ENCODE measurements at regions not wholly inside any gene's neighbourhood (a gene's known extent, or its start where the extent isn't known, plus 50 kb on each side); places are given as distances from the start of the nearest gene placed in this dataset.

DNA sequence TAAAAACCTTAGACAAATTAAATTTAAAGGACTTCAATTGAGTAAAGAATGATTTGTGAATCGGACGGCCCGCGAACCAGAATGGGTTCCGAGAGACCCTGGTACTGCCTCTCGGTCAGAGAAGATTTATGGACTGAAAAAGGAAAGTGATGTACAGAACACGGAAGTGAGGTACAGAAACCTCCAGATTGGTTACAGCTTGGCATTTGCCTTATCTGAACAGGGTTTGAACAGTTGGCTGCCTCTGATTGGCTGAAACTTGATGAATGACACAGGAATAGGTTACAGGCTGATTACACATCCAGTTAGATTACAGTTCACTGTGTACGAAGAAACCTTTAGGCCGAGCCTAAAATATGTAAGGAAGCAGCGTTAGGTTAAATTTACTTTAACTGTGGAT, 156.5 kb upstream of the EGFLAM start (continued):
- TF ChIP-seq, protein P1, sequence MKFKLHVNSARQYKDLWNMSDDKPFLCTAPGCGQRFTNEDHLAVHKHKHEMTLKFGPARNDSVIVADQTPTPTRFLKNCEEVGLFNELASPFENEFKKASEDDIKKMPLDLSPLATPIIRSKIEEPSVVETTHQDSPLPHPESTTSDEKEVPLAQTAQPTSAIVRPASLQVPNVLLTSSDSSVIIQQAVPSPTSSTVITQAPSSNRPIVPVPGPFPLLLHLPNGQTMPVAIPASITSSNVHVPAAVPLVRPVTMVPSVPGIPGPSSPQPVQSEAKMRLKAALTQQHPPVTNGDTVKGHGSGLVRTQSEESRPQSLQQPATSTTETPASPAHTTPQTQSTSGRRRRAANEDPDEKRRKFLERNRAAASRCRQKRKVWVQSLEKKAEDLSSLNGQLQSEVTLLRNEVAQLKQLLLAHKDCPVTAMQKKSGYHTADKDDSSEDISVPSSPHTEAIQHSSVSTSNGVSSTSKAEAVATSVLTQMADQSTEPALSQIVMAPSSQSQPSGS (tag by site-specific recombination; IDR thresholded peaks at IDR 0.05; ENCODE audit: low read depth) = no peak
- TF ChIP-seq GFI1B (tag by site-specific recombination; IDR thresholded peaks at IDR 0.05) (no peak), ZNF311 (tag by site-specific recombination; IDR thresholded peaks at IDR 0.05; ENCODE audit: borderline replicate concordance) (no peak), ZNF777 (tag by site-specific recombination; IDR thresholded peaks at IDR 0.05; ENCODE audit: borderline replicate concordance) (no peak), ZNF843 (tag by site-specific recombination; IDR thresholded peaks at IDR 0.05) (no peak), ZNF514 (tag by site-specific recombination; IDR thresholded peaks at IDR 0.05) (no peak), IKZF3 (tag by site-specific recombination; IDR thresholded peaks at IDR 0.05) (no peak), ZNF169 (tag by site-specific recombination; IDR thresholded peaks at IDR 0.05) (no peak)
- TF ChIP-seq, protein P2, sequence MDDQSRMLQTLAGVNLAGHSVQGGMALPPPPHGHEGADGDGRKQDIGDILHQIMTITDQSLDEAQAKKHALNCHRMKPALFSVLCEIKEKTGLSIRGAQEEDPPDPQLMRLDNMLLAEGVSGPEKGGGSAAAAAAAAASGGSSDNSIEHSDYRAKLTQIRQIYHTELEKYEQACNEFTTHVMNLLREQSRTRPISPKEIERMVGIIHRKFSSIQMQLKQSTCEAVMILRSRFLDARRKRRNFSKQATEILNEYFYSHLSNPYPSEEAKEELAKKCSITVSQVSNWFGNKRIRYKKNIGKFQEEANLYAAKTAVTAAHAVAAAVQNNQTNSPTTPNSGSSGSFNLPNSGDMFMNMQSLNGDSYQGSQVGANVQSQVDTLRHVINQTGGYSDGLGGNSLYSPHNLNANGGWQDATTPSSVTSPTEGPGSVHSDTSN (CRISPR knock-in tag; IDR thresholded peaks at IDR 0.05) = no peak

DNA sequence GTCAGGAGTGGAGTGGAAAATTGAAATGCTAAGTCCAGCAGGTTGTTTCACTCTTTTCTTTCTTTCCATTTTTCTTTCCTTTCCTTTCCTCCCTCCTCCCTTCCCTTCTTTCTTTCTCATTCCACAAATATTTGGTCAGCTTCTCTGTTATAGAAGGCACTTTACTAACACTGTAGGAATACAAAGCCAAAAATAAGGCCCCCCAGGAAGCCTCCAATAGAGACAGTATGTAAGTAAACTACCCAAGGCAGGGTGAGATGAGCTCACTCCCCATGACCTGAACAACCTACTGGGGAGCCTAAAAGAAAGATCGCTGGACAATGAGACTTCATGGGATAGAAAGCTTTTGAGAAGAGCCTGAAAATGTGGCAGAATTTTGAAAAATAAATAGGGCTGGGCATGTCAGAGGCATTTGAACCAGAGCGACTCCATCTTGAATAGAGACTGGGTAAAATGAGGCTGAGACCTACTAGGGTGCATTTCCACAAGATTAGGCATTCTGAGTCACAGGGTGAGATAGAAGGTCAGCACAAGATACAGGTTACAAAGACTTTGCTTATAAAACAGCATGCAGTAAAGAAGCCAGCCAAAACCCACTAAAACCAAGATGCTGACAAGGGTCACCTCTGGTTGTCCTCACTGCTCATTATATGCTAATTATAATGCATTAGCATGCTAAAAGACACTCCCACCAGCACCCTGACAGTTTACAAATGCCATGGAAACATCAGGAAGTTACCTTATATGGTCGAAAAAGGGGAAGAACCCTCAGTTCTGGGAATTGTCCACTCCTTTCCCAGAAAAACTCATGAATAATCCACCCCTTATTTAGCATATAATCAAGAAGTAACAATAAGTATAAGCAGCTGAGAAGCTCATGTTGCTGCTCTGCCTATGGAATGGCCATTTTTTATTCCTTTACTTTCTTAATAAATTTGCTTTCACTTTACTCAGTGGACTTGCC, 158.9 kb upstream of the EGFLAM start:
- POLR2A ChIA-PET = no interaction called here
- H3K4me1 ChIP-seq (ENCODE audit: control insufficient read depth, insufficient read depth, low read length) = no peaks in the 10 kb centered on the region
- CTCF ChIA-PET = no interaction called here
- H3K4me3 ChIP-seq (ENCODE audit: low read depth, low read length) = no peak overlapping the region
- no peak overlapping the region for H3K27ac ChIP-seq (ENCODE audit: extremely low read depth, low read depth, low read length)
- TF ChIP-seq, protein P3, sequence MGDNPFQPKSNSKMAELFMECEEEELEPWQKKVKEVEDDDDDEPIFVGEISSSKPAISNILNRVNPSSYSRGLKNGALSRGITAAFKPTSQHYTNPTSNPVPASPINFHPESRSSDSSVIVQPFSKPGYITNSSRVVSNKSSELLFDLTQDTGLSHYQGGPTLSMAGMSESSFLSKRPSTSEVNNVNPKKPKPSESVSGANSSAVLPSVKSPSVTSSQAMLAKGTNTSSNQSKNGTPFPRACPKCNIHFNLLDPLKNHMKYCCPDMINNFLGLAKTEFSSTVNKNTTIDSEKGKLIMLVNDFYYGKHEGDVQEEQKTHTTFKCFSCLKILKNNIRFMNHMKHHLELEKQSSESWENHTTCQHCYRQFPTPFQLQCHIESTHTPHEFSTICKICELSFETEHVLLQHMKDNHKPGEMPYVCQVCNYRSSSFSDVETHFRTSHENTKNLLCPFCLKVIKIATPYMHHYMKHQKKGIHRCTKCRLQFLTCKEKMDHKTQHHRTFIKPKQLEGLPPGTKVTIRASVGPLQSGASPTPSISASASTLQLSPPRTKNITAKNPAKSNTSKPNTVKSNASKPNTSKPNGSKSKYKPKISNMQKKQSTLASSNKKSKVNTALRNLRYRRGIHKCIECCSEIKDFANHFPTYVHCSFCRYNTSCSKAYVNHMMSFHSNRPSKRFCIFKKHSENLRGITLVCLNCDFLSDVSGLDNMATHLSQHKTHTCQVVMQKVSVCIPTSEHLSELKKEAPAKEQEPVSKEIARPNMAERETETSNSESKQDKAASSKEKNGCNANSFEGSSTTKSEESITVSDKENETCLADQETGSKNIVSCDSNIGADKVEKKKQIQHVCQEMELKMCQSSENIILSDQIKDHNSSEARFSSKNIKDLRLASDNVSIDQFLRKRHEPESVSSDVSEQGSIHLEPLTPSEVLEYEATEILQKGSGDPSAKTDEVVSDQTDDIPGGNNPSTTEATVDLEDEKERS (tag by site-specific recombination; IDR thresholded peaks at IDR 0.05) = no peak
- TF ChIP-seq EGR2 (tag by site-specific recombination; IDR thresholded peaks at IDR 0.05; ENCODE audit: low read depth) = no peak
- TF ChIP-seq ZNF830 (tag by site-specific recombination; IDR thresholded peaks at IDR 0.05; ENCODE audit: low read depth) = no peak
- no peak for TF ChIP-seq ZNF792 (tag by site-specific recombination; IDR thresholded peaks at IDR 0.05)
- no peak for TF ChIP-seq ZNF670 (tag by site-specific recombination; IDR thresholded peaks at IDR 0.05; ENCODE audit: low read depth)
- no peak for TF ChIP-seq ZNF10 (tag by site-specific recombination; IDR thresholded peaks at IDR 0.05)
- TF ChIP-seq, protein P4, sequence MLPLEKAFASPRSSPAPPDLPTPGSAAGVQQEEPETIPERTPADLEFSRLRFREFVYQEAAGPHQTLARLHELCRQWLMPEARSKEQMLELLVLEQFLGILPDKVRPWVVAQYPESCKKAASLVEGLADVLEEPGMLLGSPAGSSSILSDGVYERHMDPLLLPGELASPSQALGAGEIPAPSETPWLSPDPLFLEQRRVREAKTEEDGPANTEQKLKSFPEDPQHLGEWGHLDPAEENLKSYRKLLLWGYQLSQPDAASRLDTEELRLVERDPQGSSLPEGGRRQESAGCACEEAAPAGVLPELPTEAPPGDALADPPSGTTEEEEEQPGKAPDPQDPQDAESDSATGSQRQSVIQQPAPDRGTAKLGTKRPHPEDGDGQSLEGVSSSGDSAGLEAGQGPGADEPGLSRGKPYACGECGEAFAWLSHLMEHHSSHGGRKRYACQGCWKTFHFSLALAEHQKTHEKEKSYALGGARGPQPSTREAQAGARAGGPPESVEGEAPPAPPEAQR (tag by site-specific recombination; IDR thresholded peaks at IDR 0.05) = no peak
- TF ChIP-seq ZNF560 (tag by site-specific recombination; IDR thresholded peaks at IDR 0.05; ENCODE audit: borderline replicate concordance) = no peak
- TF ChIP-seq ZXDB (tag by site-specific recombination; IDR thresholded peaks at IDR 0.05) = no peak
- no peak for TF ChIP-seq ZNF350 (tag by site-specific recombination; IDR thresholded peaks at IDR 0.05)
- TF ChIP-seq, protein P5, sequence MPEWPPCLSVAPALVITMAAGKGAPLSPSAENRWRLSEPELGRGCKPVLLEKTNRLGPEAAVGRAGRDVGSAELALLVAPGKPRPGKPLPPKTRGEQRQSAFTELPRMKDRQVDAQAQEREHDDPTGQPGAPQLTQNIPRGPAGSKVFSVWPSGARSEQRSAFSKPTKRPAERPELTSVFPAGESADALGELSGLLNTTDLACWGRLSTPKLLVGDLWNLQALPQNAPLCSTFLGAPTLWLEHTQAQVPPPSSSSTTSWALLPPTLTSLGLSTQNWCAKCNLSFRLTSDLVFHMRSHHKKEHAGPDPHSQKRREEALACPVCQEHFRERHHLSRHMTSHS (tag by site-specific recombination; IDR thresholded peaks at IDR 0.05) = no peak
- TF ChIP-seq ZNF776 (tag by site-specific recombination; IDR thresholded peaks at IDR 0.05; ENCODE audit: borderline replicate concordance) = no peak
- TF ChIP-seq ZNF624 (tag by site-specific recombination; IDR thresholded peaks at IDR 0.05) = no peak
- TF ChIP-seq ZNF341 (tag by site-specific recombination; IDR thresholded peaks at IDR 0.05; ENCODE audit: low read depth) = no peak
- H3K36me3 ChIP-seq (ENCODE audit: control insufficient read depth in 2 of 2, insufficient read depth in 1 of 2, low read length in 2 of 2) = no peaks in the 10 kb centered on the region
- no peaks in the 10 kb centered on the region; the same call in 1 of the 2 replicates for H3K9me3 ChIP-seq (ENCODE audit: control insufficient read depth, insufficient read depth, low read depth, low read length)

Measured in HEK293 (cell line).